KMS-11 (cell line): ENCODE measurements at regions not wholly inside any gene's neighbourhood (a gene's known extent, or its start where the extent isn't known, plus 50 kb on each side); places are given as distances from the start of the nearest gene placed in this dataset.

Source experiments
- H2AFZ ChIP-seq: fragments of 200-600 bp; sonication (generic); 2 replicates; pipeline ENCODE4 v1.6.1; 2016; ENCODE audit warnings: antibody characterized with exemption, mixed run types, low read depth
- H3K27ac ChIP-seq: fragments of 200-600 bp; sonication (generic); 2 replicates; pipeline ENCODE4 v1.6.1; 2016; ENCODE audit warnings: mild to moderate bottlenecking, mixed run types
- H3K27me3 ChIP-seq: fragments of 200-600 bp; sonication (generic); 2 replicates; pipeline ENCODE4 v1.6.1; 2017; ENCODE audit warnings: mild to moderate bottlenecking, low read depth, mixed run types, moderate library complexity; ENCODE audit not compliant: insufficient read depth
- H3K36me3 ChIP-seq: fragments of 200-600 bp; sonication (generic); 2 replicates; pipeline ENCODE4 v1.6.1; 2017; ENCODE audit warnings: mild to moderate bottlenecking, mixed run types; ENCODE audit not compliant: insufficient read depth
- H3K4me1 ChIP-seq: fragments of 200-600 bp; sonication (generic); 2 replicates; pipeline ENCODE4 v1.6.1; 2016; ENCODE audit warnings: mild to moderate bottlenecking, low read depth, mixed run types; ENCODE audit not compliant: poor library complexity, severe bottlenecking
- H3K4me2 ChIP-seq: fragments of 200-600 bp; sonication (generic); 2 replicates; pipeline ENCODE4 v1.7.0; 2016; ENCODE audit warnings: mild to moderate bottlenecking, mixed run types
- H3K4me3 ChIP-seq: fragments of 200-600 bp; sonication (generic); IDR thresholded peaks from 2 replicates; pipeline ENCODE4 v1.6.1; 2017; ENCODE audit warnings: low read depth, low read length, mixed read lengths; ENCODE audit not compliant: insufficient read depth
- H3K79me2 ChIP-seq: fragments of 200-600 bp; sonication (generic); 2 replicates; pipeline ENCODE4 v1.6.1; 2016; ENCODE audit warnings: low read depth, mixed run types; ENCODE audit not compliant: insufficient read depth
- H3K9ac ChIP-seq: fragments of 200-600 bp; sonication (generic); 2 replicates; pipeline ENCODE4 v1.6.1; 2016; ENCODE audit warnings: mild to moderate bottlenecking, mixed run types
- H4K20me1 ChIP-seq: fragments of 200-600 bp; sonication (generic); 2 replicates; pipeline ENCODE4 v1.6.1; 2016; ENCODE audit warnings: mild to moderate bottlenecking, mixed run types; ENCODE audit not compliant: insufficient read depth
- TF ChIP-seq, protein P1 (sequence below): fragments of 200-600 bp; sonication (generic); conservative IDR thresholded peaks from 2 replicates; pipeline ENCODE4 v1.6.1; 2017; ENCODE audit warnings: low read depth, mild to moderate bottlenecking, antibody characterized with exemption, low read length, moderate library complexity, mixed read lengths

DNA sequence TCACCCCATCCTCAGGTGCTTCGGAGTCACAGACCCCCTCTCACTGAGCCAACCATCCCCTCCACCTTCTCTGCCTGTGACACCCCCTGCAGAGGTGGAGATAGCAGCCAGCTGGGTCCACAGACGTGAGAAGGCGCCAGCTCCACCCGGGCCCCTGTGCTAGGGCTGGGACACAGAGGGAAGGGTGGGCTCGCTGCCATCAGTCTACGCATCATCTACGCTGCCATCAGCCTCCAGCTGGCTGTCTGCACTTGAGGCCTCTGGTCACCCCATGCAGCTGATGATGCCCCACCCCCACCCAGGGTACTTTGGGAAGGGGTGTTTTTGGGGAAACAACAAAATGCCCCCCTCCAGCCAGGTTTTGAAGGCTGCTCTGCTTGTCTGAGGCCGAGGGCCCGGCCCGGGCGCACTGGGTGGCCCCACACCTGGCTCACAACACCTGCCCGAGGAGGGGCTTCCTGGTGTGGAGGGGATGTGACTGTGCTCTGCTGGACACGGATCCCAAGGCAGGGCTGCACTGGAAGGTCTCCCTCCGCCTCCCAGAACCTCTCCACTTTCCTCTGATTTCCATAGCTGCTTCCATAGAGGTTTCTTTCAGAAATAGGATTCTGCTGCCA lies 163.4 kb upstream of the IQSEC1 start:
- H3K4me1 ChIP-seq, result peaks cover 10% of the 10 kb centered on the region
- no peak overlapping the region for H3K4me2 ChIP-seq
- no peak overlapping the region for H3K9ac ChIP-seq
- no peaks in the 10 kb centered on the region for H4K20me1 ChIP-seq
- TF ChIP-seq, protein P1, sequence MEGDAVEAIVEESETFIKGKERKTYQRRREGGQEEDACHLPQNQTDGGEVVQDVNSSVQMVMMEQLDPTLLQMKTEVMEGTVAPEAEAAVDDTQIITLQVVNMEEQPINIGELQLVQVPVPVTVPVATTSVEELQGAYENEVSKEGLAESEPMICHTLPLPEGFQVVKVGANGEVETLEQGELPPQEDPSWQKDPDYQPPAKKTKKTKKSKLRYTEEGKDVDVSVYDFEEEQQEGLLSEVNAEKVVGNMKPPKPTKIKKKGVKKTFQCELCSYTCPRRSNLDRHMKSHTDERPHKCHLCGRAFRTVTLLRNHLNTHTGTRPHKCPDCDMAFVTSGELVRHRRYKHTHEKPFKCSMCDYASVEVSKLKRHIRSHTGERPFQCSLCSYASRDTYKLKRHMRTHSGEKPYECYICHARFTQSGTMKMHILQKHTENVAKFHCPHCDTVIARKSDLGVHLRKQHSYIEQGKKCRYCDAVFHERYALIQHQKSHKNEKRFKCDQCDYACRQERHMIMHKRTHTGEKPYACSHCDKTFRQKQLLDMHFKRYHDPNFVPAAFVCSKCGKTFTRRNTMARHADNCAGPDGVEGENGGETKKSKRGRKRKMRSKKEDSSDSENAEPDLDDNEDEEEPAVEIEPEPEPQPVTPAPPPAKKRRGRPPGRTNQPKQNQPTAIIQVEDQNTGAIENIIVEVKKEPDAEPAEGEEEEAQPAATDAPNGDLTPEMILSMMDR, result no peak
- H3K27me3 ChIP-seq, result no peaks in the 10 kb centered on the region
- no peaks in the 10 kb centered on the region for H3K36me3 ChIP-seq
- H2AFZ ChIP-seq, result no peak overlapping the region
- H3K79me2 ChIP-seq, result no peaks in the 10 kb centered on the region
- no peak overlapping the region for H3K27ac ChIP-seq
- H3K4me3 ChIP-seq, result no peak overlapping the region

DNA sequence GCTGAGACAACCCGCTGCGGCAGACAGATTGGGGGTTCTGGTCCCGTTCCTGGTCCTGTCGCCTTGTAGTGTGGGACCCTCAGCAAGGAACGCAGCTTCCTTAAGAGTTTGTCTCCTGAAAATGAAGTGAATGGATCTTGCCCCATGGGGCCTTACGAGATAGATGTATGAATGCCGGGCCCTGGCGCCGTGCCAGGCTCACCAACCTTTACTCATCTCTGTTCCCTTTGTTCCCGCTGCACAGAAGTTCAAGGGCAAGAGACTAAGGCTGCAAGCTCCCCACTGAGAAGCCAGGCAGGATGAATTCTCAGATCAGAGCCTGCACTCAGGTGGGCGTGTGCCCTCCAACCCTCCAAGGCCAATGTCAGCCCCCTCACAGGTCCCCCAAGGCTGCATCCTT lies 162.7 kb upstream of the IQSEC1 start:
- H3K4me1 ChIP-seq, result peaks cover 10% of the 10 kb centered on the region
- no peaks in the 10 kb centered on the region for H3K79me2 ChIP-seq
- H3K4me3 ChIP-seq, result no peak overlapping the region
- no peak overlapping the region for H2AFZ ChIP-seq
- no peaks in the 10 kb centered on the region for H3K27me3 ChIP-seq
- no peak overlapping the region for H3K27ac ChIP-seq
- TF ChIP-seq, protein P1, result no peak
- no peaks in the 10 kb centered on the region for H4K20me1 ChIP-seq
- H3K4me2 ChIP-seq, result no peak overlapping the region
- H3K9ac ChIP-seq, result no peak overlapping the region
- no peaks in the 10 kb centered on the region for H3K36me3 ChIP-seq

DNA sequence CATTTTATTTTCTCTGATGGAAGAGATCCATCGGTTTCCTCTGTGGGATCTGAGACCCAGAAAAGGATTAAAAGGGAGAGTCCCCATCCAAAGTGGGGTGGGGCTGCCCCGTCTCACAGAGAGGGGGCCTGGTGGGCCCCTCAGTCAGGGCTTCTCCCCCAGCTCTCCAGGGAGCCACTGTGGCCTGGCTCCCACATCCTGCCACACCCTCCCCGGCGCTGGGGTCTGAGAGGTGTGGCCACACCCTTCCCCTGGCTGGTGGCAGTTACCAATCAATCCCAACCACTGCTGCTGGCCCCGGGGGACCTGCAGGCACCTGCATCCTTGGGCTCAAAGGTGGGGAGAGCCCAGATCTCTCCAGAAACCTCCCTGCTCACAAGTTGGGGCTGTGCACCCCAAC lies 161.8 kb upstream of the IQSEC1 start:
- TF ChIP-seq, protein P1, result no peak
- Histone ChIP-seq H3K4me2 (0 out of 2 replicates have a peak overlapping the region, but pooled peaks have one; percentile 8), H3K36me3 (no peaks in the 10 kb centered on the region), H3K4me1 (peaks cover 10% of the 10 kb centered on the region), H4K20me1 (no peaks in the 10 kb centered on the region), H3K27ac (no peak overlapping the region), H3K4me3 (no peak overlapping the region), H3K9ac (no peak overlapping the region), H3K79me2 (no peaks in the 10 kb centered on the region), H2AFZ (no peak overlapping the region), H3K27me3 (no peaks in the 10 kb centered on the region)

DNA sequence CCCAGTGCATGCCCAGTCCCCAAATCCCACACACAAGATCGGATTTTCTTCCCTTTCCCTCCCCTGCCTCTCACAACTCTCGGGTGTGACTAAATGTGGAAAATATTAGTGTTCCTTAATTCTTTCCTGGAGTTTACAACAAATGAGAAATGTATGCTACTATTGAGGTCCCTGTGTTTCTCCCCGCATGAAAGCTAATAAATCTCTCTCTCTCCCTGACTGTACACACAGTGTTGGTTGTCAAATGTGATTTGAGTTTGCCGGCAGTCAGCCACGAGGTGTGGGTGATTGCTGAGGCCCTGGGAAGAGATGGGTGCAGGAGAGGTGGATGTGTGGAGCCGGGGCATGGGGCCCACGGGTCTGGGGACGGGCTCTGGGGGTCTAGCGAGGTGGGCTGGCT lies 161.4 kb upstream of the IQSEC1 start:
- no peak overlapping the region for H3K4me3 ChIP-seq
- H3K27me3 ChIP-seq, result no peaks in the 10 kb centered on the region
- no peak overlapping the region for H3K9ac ChIP-seq
- no peak overlapping the region for H3K27ac ChIP-seq
- no peaks in the 10 kb centered on the region for H3K79me2 ChIP-seq
- H3K4me2 ChIP-seq, result no peak overlapping the region
- no peaks in the 10 kb centered on the region for H4K20me1 ChIP-seq
- no peaks in the 10 kb centered on the region for H3K36me3 ChIP-seq
- TF ChIP-seq, protein P1, result no peak
- H2AFZ ChIP-seq, result no peak overlapping the region
- peaks cover 10% of the 10 kb centered on the region for H3K4me1 ChIP-seq
